ENCODE measurements at regions not wholly inside any gene's neighbourhood (a gene's known extent, or its start where the extent isn't known, plus 50 kb on each side); places are given as distances from the start of the nearest gene placed in this dataset. TPM values are rescaled to one million over a fixed set of nuclear protein-coding genes. Genes with fewer than 3 reads are reported as not detected.

DNA sequence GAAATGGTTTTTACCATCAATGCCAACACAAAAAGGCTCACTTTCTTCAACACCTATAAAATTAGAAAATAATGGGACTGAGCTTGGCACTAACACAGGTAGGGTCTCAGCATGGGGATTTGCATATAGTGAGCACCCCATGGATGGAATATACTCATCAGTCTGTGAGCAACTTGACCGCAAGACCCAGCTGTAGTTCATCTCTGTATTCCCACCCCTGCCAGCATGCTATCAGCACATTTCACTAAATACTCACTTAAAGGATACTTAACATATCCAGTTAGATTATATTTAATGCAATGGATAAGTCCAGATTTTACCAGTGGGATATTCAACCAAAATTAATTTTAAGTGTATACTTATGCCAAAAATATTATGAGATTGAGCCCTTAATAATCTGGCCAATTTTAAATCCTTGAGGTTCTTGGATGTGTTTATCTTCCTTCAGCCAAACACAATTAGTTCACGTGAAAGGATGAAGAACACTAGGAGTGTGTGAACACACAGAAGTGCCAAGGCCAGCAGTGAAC, 66.7 kb downstream of the C16orf95 start:
- no peaks in the 10 kb centered on the region for H3K4me1 ChIP-seq (ENCODE audit: control insufficient read depth, low read depth, low read length)
- H3K79me1 ChIP-seq (ENCODE audit: low read length), result no peaks in the 10 kb centered on the region
- no peak for DNase-seq
- no peak overlapping the region for H3K18ac ChIP-seq (ENCODE audit: low read length)
- H3K4ac ChIP-seq (ENCODE audit: low read depth, low read length), result no peak overlapping the region
- WGBS (ENCODE audit: extremely low coverage, insufficient coverage, low lambda C conversion rate), result no CpG with 5 or more reads among the region's 2 CpGs
- no peaks in the 10 kb centered on the region for H3K27me3 ChIP-seq (ENCODE audit: insufficient read depth, low read length, poor library complexity)
- no peak overlapping the region for H3K23ac ChIP-seq (ENCODE audit: low read length)
- H4K8ac ChIP-seq (ENCODE audit: low read depth, low read length), result no peak overlapping the region
- no peak overlapping the region for H3K56ac ChIP-seq (ENCODE audit: low read length)
- no peaks in the 10 kb centered on the region for H3K36me3 ChIP-seq (ENCODE audit: control insufficient read depth, insufficient read depth, low read length)
- H3K27ac ChIP-seq (ENCODE audit: low read depth, low read length), result no peak overlapping the region
- H3K4me3 ChIP-seq (ENCODE audit: low read length), result no peak overlapping the region
- H3K9ac ChIP-seq (ENCODE audit: low read length), result no peak overlapping the region
- no peak overlapping the region for H2BK5ac ChIP-seq (ENCODE audit: low read length)
- no peak overlapping the region for H2BK120ac ChIP-seq (ENCODE audit: low read depth, low read length)
- H2BK15ac ChIP-seq (replicated peaks; ENCODE audit: low read depth), result no peak overlapping the region
- H2AK5ac ChIP-seq (ENCODE audit: low read length), result no peak overlapping the region
- no peak overlapping the region for H3K4me2 ChIP-seq (ENCODE audit: low read length)
- H3K79me2 ChIP-seq (ENCODE audit: control insufficient read depth, insufficient read depth, low read length), result no peaks in the 10 kb centered on the region
- no peak overlapping the region for H4K5ac ChIP-seq (ENCODE audit: low read length)

DNA sequence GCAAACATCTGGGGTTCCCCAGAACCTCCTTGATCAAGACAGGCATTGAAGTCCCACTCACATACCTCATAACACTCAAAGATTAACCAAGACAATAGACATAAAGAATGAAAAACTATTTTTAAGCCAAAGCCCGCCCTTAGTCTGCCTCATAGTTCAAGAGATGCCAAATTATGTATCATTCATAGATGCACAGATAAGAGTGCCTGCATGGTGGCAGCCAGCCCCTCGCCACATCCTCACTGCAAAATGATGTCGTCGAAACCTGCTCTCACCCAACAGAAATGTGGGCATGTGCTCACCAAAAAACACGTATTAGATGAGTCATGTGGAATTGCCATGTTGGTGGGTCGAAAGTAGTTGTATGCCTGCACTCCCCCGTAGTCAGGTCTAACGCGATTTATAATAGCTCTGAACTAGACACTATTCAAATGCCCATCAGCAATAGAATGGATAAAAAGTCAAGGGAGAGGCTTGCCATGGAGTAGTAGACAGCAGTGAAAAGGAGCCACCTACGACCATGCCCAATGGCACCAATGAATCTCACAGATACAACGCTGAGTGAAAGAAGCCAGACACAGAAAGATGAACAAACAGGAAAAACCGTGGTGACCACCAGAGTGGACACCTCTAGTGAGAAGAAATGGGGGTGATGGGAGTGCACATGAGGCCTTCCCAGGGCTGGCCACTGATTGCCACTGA, 64.8 kb downstream of the C16orf95 start:
- Histone ChIP-seq H4K5ac (ENCODE audit: low read length) (no peak overlapping the region), H3K79me2 (ENCODE audit: control insufficient read depth, insufficient read depth, low read length) (no peaks in the 10 kb centered on the region), H3K79me1 (ENCODE audit: low read length) (no peaks in the 10 kb centered on the region), H3K27ac (ENCODE audit: low read depth, low read length) (no peak overlapping the region), H3K27me3 (ENCODE audit: insufficient read depth, low read length, poor library complexity) (no peaks in the 10 kb centered on the region), H3K4me1 (ENCODE audit: control insufficient read depth, low read depth, low read length) (no peaks in the 10 kb centered on the region), H2BK120ac (ENCODE audit: low read depth, low read length) (no peak overlapping the region), H3K4me3 (ENCODE audit: low read length) (no peak overlapping the region), H4K8ac (ENCODE audit: low read depth, low read length) (no peak overlapping the region), H2AK5ac (ENCODE audit: low read length) (no peak overlapping the region), H3K18ac (ENCODE audit: low read length) (no peak overlapping the region), H3K9ac (ENCODE audit: low read length) (no peak overlapping the region), H3K23ac (ENCODE audit: low read length) (no peak overlapping the region), H3K36me3 (ENCODE audit: control insufficient read depth, insufficient read depth, low read length) (no peaks in the 10 kb centered on the region), H3K4ac (ENCODE audit: low read depth, low read length) (no peak overlapping the region), H2BK15ac (replicated peaks; ENCODE audit: low read depth) (no peak overlapping the region), H3K4me2 (ENCODE audit: low read length) (no peak overlapping the region), H2BK5ac (ENCODE audit: low read length) (no peak overlapping the region), H3K56ac (ENCODE audit: low read length) (no peak overlapping the region)
- WGBS (ENCODE audit: extremely low coverage, insufficient coverage, low lambda C conversion rate), result no CpG with 5 or more reads among the region's 12 CpGs
- no peak for DNase-seq

Small RNAs in the stretch of these regions (small RNA-seq; reads per million reads assigned to genes)
- not detected for gene AC093519.1 (ENCODE audit: insufficient read depth)
